22Rv1 (cell line): ENCODE measurements at regions not wholly inside any gene's neighbourhood (a gene's known extent, or its start where the extent isn't known, plus 50 kb on each side); places are given as distances from the start of the nearest gene placed in this dataset.

Source experiments
- H3K27ac ChIP-seq: fragments of 450-650 bp; 2 replicates; pipeline ENCODE4 v1.5.1; 2017
- CTCF ChIP-seq: fragments of 450-650 bp; IDR thresholded peaks from 2 replicates; pipeline ENCODE4 v1.5.1; 2017; ENCODE audit warnings: mild to moderate bottlenecking
- ZFX ChIP-seq: fragments of 450-650 bp; IDR thresholded peaks from 2 replicates; pipeline ENCODE4 v1.6.1; 2017; ENCODE audit warnings: antibody characterized with exemption, borderline replicate concordance

DNA sequence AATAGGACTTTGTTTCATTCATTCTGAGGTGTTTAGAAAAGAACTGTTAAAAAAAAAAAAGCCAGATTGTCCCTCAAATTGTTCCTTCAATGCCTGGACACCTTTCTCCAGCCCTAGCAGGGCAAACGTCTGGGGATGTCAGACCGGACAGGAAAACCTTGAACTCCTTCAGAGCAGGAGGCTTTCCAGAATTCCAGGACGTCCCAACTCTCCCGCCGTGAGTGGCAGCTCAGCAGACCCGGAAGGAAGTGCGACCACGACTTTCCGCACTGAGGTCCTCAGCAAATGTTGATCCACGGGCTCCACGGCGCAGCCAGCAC lies 139.1 kb downstream of the DLL1 start:
- H3K27ac ChIP-seq, result no peak overlapping the region
- TF ChIP-seq CTCF, result no peak
- no peak for TF ChIP-seq ZFX

DNA sequence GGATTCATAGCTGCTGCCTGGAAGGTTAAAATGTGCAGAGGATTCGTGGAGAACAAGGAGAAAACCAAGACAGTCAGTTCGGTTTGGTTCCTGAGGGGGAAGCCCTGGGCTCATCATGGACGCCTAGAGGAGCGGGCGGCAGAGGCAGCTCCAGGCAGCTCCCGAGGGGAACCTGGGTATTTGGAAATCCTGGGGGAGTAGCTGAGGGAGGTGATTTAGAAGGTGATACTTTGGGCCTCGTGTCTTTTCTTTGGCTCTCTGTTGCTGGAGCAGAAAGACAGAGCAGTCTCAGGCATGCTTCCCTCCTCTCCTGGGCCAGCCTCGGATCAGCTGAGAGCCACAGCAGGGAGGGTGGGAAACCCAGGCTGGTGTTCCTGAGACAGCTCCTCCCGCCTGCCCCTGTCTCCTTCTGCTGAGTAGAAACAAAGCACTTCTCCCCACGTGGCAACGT lies 139.5 kb downstream of the DLL1 start:
- H3K27ac ChIP-seq, result no peak overlapping the region
- TF ChIP-seq ZFX, result no peak
- TF ChIP-seq CTCF, result no peak

GRCh38 chr6:170150590-170150945 lies 140.3 kb downstream of the DLL1 start:
- TF ChIP-seq CTCF, result no peak
- TF ChIP-seq ZFX, result no peak
- no peak overlapping the region for H3K27ac ChIP-seq

DNA sequence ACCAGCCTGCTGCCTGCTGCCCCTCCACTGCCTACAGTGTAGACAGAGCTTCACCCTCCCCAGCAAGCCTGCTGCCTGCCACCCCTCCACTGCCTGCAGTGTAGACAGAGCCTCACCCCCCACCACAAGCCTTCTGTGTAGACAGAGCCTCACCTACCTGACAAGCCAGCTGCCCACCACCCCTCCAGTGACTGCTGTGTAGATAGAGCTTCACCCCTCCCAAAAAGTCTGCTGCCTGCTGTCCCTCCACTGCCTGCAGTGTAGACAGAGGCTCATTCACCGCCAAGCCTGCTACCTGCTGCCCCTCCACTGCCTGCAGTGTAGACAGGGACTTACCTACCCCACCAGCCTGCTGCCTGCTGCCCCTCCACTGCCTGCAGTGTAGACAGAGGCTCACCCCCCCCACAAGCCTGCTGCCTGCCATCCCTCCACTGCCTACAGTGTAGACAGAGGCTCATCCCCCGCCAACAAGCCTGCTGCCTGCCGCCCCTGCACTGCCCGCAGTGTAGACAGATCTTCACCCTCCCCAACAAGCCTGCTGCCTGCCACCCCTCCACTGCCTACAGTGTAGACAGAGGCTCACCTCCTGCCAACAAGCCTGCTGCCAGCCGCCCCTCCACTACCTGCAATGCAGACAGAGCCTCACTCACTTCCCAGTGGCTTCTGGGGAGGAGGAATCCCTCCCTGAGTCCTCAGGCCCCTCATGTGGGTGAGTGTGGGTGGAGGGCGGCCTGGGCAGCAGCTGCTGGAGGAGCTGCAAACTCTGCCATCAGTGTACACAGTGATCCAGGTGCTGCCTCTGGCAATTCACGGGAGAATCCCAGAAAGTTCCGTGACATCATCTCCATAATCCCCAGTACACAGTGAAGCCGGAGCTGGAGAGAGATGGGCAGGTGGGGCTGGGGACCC lies 140.9 kb downstream of the DLL1 start:
- no peak overlapping the region for H3K27ac ChIP-seq
- TF ChIP-seq ZFX, result no peak
- no peak for TF ChIP-seq CTCF

GRCh38 chr6:170148709-170149470 lies 142.0 kb downstream of the DLL1 start:
- no peak for TF ChIP-seq ZFX
- no peak for TF ChIP-seq CTCF

GRCh38 chr6:170147832-170148708 lies 142.8 kb downstream of the DLL1 start:
- no peak overlapping the region for H3K27ac ChIP-seq
- no peak for TF ChIP-seq CTCF
- TF ChIP-seq ZFX, result no peak

More at GRCh38 chr6:170148709-170149470, 142.0 kb downstream of the DLL1 start:
- no peak overlapping the region for H3K27ac ChIP-seq
